BJ (cell line): ENCODE measurements at regions not wholly inside any gene's neighbourhood (a gene's known extent, or its start where the extent isn't known, plus 50 kb on each side); places are given as distances from the start of the nearest gene placed in this dataset.

ENCODE experiments used
- CTCF ChIA-PET: fragments of 350-600 bp; formaldehyde crosslinking; extraction: SDS; loops from one replicate; lab custom pipeline; 2021; ENCODE audit warnings: antibody characterized with exemption, inconsistent platforms; lab: Yijun Ruan, JAX
- POLR2A ChIA-PET: fragments of 300-600 bp; sonication (Branson Sonifier 250); formaldehyde crosslinking; extraction: SDS; loops from one replicate; lab custom pipeline; 2021; ENCODE audit warnings: antibody characterized with exemption; lab: Charles Lee
- DNase-seq: peaks from one replicate; pipeline ENCODE4 v3.0.0-alpha.2; 2011; ENCODE audit warnings: low read depth
- H3K27me3 ChIP-seq: 2 replicates; pipeline ENCODE4 v1.6.0; 2011; ENCODE audit warnings: low read length; ENCODE audit not compliant: control insufficient read depth, insufficient read depth
- H3K36me3 ChIP-seq: 2 replicates; pipeline ENCODE4 v1.5.1; 2011; ENCODE audit warnings: low read length; ENCODE audit not compliant: control insufficient read depth, insufficient read depth
- H3K4me3 ChIP-seq: 2 replicates; pipeline ENCODE4 v1.5.1; 2011; ENCODE audit warnings: low read depth, mild to moderate bottlenecking, control low read depth, low read length
- TF ChIP-seq, protein P1 (sequence below): IDR thresholded peaks from 2 replicates; pipeline ENCODE4 v1.5.1; 2011; ENCODE audit warnings: low read depth, mild to moderate bottlenecking, control low read depth, inconsistent platforms, low read length, moderate library complexity; ENCODE audit not compliant: insufficient read depth

DNA sequence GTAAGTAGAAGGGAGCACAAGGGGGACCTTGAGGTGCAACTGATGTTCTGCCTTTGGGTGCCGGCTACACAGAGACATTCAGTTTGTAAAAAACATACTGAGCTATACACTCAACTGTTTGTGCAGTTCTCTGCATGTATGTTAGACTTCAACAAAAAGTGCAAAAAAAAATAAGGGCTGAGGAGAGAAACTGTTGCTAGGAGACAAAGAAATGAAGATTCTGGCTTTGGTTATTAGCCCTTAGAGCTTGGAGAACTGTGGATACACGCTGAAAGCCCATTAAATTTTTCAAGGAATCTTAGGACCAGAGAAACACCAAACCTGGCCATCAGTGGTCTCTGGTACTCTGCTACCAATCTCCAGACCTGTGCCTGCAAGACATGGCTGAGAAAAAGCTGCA is 207.6 kb upstream of the NSMCE3 start:
- TF ChIP-seq, protein P1, sequence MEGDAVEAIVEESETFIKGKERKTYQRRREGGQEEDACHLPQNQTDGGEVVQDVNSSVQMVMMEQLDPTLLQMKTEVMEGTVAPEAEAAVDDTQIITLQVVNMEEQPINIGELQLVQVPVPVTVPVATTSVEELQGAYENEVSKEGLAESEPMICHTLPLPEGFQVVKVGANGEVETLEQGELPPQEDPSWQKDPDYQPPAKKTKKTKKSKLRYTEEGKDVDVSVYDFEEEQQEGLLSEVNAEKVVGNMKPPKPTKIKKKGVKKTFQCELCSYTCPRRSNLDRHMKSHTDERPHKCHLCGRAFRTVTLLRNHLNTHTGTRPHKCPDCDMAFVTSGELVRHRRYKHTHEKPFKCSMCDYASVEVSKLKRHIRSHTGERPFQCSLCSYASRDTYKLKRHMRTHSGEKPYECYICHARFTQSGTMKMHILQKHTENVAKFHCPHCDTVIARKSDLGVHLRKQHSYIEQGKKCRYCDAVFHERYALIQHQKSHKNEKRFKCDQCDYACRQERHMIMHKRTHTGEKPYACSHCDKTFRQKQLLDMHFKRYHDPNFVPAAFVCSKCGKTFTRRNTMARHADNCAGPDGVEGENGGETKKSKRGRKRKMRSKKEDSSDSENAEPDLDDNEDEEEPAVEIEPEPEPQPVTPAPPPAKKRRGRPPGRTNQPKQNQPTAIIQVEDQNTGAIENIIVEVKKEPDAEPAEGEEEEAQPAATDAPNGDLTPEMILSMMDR: no peak
- H3K27me3 ChIP-seq: no peaks in the 10 kb centered on the region
- POLR2A ChIA-PET: no interaction called here
- no peak for DNase-seq
- no peaks in the 10 kb centered on the region for H3K36me3 ChIP-seq
- CTCF ChIA-PET: interaction anchor here (0.6 kb wide), 1 partner anchor 252 kb away, joined by 4 read pairs; no protein-coding TSS in a partner anchor
- no peak overlapping the region for H3K4me3 ChIP-seq

DNA sequence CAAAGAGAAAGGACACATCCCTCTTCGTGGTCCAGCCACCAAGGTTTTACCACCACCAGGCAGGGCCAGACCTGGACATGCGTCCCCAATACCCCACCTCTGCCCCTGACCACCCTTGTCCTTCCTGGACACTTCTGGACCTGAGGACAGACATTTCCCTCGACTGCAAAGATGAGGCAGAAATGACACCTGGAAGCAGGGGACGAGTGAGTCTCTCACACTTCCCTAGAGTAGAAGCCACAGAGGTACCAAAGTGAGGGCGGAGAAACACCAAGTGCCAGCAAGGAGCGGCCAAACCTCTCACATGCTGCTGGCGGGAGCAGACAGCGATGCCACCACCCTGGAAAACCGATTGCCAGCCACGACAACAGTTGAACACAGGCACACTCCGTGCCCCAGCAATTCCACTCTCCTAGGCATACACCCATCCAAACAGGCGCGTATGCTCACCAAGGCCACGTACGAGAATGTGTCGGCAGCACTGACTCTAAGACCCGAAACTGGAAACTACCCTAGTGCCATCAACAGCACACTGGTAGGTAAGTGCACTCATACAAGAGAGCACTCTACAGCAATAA is 207.0 kb upstream of the NSMCE3 start:
- TF ChIP-seq, protein P1: no peak
- no peak for DNase-seq
- Histone ChIP-seq H3K4me3 (no peak overlapping the region), H3K36me3 (no peaks in the 10 kb centered on the region), H3K27me3 (no peaks in the 10 kb centered on the region)
- ChIA-PET CTCF (no interaction called here), POLR2A (no interaction called here)

DNA sequence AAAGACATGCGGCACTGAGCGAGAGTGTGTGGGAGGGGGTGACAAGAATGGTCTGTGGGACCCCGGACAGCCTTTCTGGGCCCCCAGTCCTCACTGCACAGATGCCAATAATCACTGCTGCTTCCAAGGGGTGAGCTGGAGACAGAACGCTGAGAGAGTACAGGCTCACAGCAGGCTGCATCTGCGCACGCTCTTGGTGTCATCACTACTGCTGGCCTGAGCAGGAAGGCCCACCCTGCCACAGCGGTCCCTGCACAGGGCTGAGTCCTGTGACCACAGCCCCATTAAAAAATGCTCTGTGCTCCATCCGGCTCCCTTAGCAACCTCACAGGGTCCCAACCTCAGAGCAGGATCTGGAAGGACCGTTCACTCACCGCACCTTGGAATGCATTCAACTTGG is 205.5 kb upstream of the NSMCE3 start:
- Histone ChIP-seq H3K36me3 (no peaks in the 10 kb centered on the region), H3K27me3 (no peaks in the 10 kb centered on the region), H3K4me3 (no peak overlapping the region)
- ChIA-PET POLR2A (no interaction called here), CTCF (no interaction called here)
- TF ChIP-seq, protein P1: no peak
- DNase-seq: no peak

DNA sequence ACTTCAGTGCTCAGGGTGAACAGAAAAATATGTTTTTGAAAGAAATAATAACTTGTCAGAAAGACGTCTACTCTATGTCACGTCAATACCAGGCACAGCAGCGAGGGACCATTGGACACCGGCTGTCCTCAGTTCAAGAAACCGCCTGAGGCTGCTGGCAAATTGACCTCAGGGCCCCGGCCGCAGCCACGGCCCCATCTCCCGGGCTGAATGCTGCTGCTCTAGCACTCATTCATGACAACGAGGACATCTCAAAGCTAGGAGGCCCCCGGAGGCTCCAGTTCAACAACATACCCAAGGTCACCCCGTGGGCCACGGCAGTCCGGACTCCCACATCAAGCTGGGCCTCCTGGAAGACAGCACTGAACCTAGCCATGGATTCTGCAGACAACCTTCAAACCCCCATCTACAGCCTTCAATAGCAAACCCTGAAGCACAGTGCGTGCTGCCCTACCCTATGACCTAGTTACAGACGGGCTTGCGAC is 204.0 kb upstream of the NSMCE3 start:
- H3K4me3 ChIP-seq: no peak overlapping the region
- no peaks in the 10 kb centered on the region for H3K27me3 ChIP-seq
- ChIA-PET POLR2A (no interaction called here), CTCF (interaction anchor here (0.9 kb wide), 1 partner anchor 334 kb away, joined by 3 read pairs; no protein-coding TSS in a partner anchor)
- H3K36me3 ChIP-seq: no peaks in the 10 kb centered on the region
- DNase-seq: no peak
- TF ChIP-seq, protein P1: no peak

DNA sequence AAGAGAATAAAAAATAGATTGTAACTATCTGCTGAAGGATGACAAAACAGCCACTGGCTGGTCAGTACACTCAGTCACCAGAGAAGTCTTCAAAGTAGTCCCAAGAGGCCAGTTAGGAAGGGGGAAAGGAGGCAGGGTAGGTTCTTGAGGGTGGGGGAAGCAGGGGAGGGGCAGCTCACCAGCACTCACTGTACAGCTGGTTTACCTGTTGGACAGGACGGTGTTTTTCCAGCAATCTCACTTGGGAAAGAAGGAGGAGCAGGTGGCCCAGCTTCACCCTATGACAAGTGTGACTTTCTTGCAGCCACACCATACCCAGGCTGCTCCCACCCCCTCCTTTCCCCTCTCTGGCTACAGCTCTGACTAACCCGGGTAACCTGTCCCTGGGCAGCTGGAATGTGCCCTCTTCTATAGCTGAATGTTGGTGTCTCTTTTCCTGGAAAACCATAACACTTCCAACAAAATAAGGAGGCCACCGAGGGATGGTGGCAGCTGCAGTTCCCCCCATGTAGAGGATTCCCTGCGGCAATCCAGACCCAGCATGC is 203.4 kb upstream of the NSMCE3 start:
- TF ChIP-seq, protein P1: no peak
- Histone ChIP-seq H3K27me3 (no peaks in the 10 kb centered on the region), H3K36me3 (no peaks in the 10 kb centered on the region), H3K4me3 (no peak overlapping the region)
- ChIA-PET POLR2A (no interaction called here), CTCF (interaction anchor here (0.9 kb wide), 1 partner anchor 333 kb away, joined by 3 read pairs; no protein-coding TSS in a partner anchor)
- DNase-seq: no peak
